Prostate gland (tissue), 2 donors: ENCODE measurements at regions not wholly inside any gene's neighbourhood (a gene's known extent, or its start where the extent isn't known, plus 50 kb on each side); places are given as distances from the start of the nearest gene placed in this dataset.

ENCODE experiments used
- POLR2AphosphoS5 ChIP-seq: sonication (generic); formaldehyde crosslinking; IDR thresholded peaks from one replicate; pipeline ENCODE4 v1.6.1; 2017; ENCODE audit warnings: antibody characterized with exemption
- TF ChIP-seq, protein P1 (sequence below), 4 experiments: fragments of 200-600 bp in 2 of 4; fragments of 450-650 bp in 2 of 4; sonication (generic) in 2 of 4; IDR thresholded peaks; 1 replicate in 3 of 4; 2 replicates in 1 of 4; pipeline ENCODE4 v1.5.1; 2016 to 2019; ENCODE audit warnings: antibody characterized with exemption in 4 of 4, mild to moderate bottlenecking in 2 of 4, moderate library complexity in 2 of 4

- TF ChIP-seq POLR2AphosphoS5: no peak
- TF ChIP-seq, protein P1, sequence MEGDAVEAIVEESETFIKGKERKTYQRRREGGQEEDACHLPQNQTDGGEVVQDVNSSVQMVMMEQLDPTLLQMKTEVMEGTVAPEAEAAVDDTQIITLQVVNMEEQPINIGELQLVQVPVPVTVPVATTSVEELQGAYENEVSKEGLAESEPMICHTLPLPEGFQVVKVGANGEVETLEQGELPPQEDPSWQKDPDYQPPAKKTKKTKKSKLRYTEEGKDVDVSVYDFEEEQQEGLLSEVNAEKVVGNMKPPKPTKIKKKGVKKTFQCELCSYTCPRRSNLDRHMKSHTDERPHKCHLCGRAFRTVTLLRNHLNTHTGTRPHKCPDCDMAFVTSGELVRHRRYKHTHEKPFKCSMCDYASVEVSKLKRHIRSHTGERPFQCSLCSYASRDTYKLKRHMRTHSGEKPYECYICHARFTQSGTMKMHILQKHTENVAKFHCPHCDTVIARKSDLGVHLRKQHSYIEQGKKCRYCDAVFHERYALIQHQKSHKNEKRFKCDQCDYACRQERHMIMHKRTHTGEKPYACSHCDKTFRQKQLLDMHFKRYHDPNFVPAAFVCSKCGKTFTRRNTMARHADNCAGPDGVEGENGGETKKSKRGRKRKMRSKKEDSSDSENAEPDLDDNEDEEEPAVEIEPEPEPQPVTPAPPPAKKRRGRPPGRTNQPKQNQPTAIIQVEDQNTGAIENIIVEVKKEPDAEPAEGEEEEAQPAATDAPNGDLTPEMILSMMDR (IDR thresholded peaks at IDR 0.05): no peak
Measured at GRCh38 chr10:128318913-128319312, 192.7 kb upstream of the MKI67 start.
